AG20443 (cell line): ENCODE measurements at regions not wholly inside any gene's neighbourhood (a gene's known extent, or its start where the extent isn't known, plus 50 kb on each side); places are given as distances from the start of the nearest gene placed in this dataset.

Experiments
- DNase-seq: peaks from one replicate; pipeline ENCODE4 v3.0.0; 2012; ENCODE audit warnings: low spot score, mixed read lengths

- DNase-seq = no peak
Observed at GRCh38 chr2:52857722-52858121, 909.9 kb upstream of the CHAC2 start.

DNA sequence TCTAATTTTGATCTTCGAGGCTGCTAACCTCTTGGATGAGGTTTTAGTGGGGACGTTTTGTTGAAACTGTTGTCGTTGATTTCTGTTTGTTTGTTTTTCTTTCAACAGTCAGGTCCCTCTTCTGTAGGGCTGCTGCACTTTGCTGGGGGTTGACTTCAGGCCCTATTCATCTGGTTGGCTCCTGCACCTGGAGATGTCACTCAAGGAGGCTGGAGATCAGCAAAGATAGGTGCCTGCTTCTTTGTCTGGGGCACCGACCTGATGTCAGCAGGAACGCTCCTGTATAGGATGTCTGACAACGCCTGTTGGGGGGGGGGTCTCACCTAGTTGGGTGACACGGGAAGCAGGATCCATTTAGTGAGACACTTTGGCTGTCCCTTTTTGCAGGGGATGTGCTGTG is 915.6 kb upstream of the CHAC2 start:
- no peak for DNase-seq

- DNase-seq = no peak
Observed at GRCh38 chr2:52844701-52845423, 922.7 kb upstream of the CHAC2 start.

DNA sequence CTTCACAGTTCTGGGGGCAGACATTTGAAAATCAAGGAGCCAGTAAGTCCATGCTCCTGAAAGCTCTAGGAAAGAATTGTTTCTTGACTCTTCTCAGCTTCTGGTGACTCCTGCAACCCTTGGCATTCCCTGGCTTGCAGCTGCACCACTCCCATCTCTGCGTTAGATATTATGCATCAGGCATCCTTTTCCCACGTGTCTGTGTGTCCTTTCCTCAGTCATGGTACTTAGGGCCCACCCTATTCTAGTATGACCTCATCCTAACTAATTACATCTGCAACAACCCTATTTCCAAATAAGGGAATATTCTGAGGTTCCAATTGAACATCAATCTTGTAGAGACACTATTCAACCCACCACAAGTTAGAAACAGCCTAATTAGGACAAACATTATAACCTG is 931.7 kb upstream of the CHAC2 start:
- DNase-seq = no peak

- DNase-seq = no peak
Observed at GRCh38 chr2:52831216-52831615, 936.4 kb upstream of the CHAC2 start.

- no peak for DNase-seq
Observed at GRCh38 chr2:52828112-52828511, 939.5 kb upstream of the CHAC2 start.

DNA sequence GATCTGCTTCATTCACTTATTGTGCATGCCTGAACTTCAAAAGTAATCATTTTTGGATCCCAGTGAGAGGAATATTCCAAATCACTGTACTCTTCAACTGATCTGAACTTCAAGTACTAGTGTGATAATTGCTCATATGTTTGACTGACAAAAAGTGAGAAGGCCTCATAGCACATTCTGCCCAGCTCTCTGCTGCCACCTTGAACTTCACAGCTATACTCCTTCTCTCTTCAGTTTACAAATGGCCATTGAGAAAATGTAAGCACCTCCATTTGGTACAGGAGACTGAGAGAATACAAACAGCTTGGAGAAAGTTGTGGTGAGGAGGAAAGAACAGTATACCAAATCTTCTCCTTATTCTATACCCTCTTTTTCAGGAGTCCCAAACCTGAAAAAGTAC is 946.0 kb upstream of the CHAC2 start:
- no peak for DNase-seq

DNA sequence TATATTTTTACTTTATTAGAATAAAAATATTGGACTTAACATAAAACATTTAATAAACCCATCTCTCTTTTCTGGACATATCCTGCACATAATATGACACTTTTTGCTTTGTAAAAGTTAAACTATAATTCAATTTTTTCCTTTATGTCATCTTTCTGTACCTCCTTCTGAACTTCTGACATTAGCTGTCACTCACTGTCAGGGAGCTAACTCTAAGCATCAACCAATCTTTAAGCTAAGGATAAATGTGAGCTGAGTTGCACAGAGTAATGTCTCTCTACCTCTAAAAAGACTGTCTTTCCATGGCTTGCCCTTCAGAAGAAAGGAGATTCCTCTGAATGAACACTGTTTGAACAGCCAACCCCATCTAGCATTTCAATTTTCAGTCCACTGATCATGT is 948.6 kb upstream of the CHAC2 start:
- DNase-seq = no peak

GRCh38 chr2:52810460-52810859 is 957.1 kb upstream of the CHAC2 start:
- DNase-seq = peak; percentile 13

DNA sequence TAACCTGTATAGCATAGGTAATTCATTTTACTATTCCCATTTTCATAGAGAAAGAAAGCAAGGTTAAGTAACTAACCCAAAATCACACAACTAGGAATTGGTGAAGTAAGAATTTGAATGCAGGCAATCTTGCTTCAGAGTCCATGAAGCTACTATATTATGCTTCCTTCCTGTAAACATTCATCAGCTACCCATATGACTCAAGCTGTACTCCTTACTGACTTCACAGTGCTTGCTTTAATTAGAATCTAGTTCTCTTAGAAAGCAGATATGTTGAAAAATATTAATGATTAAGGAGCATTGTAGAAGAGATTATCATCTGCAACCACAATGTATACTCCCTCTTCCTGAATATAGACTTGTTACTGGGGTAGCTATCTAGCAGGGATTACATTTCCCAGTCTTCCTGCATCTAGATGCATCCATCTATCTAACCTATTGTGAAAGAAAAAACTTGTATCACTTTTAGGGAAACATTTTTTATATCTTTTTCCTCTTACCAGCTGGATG is 961.6 kb upstream of the CHAC2 start:
- no peak for DNase-seq

- DNase-seq = no peak
Observed at GRCh38 chr2:52794581-52794980, 973.0 kb upstream of the CHAC2 start.

DNA sequence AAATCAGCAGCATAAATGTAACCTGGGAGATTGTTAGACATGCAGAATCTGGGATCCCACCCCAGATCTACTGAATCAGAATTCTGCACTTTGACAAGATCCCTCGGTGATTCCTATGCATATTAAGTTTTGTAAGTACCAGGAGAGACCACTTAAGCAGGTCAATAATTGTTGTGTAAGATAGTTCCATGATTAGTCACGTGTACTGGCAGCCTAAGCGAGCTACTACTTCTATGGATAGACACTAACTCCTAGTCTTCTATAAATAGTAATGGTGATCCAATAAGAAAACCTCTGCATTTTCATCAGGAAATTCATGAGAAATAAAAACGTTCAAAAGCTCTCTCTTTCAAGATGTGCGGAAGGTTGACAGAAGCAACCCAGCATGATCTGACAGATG is 988.2 kb upstream of the CHAC2 start:
- no peak for DNase-seq

DNA sequence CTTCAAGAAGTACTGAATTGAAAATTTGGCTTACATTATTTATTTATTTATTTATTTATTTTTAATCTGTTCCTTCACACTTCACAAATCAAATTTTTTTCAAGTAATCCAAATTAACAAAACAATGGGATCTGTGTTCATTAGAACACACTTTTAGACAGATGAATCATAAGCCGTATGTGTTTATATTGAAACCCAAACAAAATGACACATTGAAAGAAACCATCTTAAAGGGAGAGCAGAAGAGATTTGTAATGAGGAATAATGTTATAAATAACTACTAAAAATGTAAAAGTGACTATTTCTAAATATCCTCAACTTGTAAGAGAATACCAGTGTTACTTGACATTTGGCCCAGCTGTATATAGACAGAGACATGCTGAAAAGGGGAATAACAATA is 991.0 kb upstream of the CHAC2 start:
- no peak for DNase-seq

GRCh38 chr2:52775674-52776073 is 991.9 kb upstream of the CHAC2 start:
- DNase-seq = no peak

DNA sequence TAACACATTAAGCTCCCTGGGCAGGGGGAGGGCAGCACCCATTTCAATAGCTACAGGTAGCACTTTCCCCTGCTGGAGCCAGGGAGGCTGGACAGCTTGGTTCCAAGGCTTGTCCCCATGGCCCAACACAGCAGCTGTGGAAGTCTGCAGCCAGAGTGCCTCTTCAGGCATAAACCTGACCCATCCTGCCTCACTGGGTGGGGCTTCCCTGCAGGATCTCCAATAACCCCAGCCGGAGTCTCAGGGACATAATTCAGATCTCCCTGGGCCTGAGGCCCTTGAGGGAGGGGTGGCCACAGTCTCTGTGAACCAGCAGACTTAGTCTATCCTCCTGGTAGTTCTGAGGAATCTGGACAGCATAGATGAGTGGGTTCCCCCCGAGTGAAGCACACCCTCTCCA is 1001.9 kb upstream of the CHAC2 start:
- DNase-seq = no peak

DNA sequence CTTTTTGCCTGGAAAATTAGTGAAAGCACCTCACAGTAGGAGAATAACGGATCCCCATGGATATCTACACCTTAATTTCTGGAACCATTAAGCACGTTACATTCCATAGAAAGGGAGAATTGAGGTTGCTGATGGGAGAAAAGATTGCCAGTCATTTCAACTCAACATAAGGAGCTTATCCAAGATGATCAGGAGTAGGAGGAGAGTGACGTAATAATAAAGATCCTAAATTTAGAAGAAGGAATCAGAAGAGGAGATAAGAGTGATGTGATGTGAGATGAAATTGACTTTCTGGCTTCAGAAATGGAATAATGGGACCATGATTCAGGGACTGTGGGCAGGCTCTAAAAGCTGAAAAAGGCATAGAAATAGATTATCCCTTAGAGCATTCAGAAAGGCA is 1017.8 kb upstream of the CHAC2 start:
- no peak for DNase-seq

DNA sequence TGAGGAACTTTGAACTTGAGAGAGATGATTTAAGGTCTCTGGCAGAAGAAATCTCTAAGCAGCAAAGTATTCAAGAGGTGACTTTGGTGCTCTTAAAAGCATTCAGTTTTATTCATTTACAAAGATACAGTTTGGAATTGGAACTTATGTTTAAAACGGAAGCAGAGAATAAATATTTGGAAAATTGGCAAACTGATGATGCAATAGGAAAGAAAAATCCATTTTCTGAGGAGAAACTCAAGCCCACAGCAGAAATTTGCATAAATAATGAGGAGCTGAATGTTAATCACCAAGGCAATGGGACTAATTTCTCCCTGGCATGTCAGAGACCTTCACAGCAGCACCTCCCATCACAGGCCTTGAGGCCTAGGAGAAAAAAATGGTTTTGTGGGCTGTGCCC is 1022.5 kb upstream of the CHAC2 start:
- DNase-seq = no peak

GRCh38 chr2:52732849-52733395 is 1034.7 kb upstream of the CHAC2 start:
- DNase-seq = no peak

- DNase-seq = no peak
Observed at GRCh38 chr2:52724585-52724984, 1043.0 kb upstream of the CHAC2 start.

DNA sequence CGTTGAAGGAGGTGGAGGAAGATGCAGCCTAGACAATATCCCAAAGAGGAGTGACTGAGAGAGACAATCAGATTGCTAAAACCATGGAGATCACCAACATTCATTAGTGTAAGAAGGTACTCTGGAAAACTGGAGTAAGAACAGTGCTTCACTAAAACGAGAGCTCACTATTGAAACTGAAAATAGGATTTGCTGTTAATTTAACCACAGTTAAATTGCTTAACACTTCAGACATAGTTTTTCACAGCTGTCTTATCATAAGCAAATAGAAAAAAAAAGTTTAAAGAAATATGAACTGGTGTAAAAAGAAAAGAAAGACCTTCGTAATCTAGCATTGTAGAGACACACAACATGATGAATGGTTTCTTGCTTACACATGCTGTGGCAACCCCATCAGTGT is 1049.8 kb upstream of the CHAC2 start:
- DNase-seq = no peak

- no peak for DNase-seq
Observed at GRCh38 chr2:52710810-52711618, 1056.6 kb upstream of the CHAC2 start.

DNA sequence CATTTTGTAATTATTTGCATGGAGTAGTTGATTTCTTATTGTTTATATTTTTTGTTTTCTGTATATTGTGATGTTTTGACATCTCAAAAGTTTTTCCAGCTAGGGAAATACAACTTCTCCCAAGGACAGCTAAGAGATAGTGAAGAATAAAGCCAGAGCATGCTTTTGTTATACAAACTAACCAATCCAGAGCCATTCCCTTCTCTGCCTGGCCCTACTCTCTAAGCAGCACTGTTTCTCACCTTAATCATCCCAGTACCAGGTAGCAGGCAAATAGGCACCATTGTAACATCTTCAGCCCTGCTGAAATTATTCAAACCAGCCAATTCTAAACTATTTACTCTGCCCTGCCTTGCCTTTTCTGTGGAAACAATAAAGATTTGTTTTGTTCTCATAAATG is 1063.4 kb upstream of the CHAC2 start:
- DNase-seq = no peak

- no peak for DNase-seq
Observed at GRCh38 chr2:52703004-52703403, 1064.6 kb upstream of the CHAC2 start.
